ENCODE measurements at regions not wholly inside any gene's neighbourhood (a gene's known extent, or its start where the extent isn't known, plus 50 kb on each side); places are given as distances from the start of the nearest gene placed in this dataset.
"Not testable (repeated sequence)": the region's sequence is repeated elsewhere in the genome, so short reads cannot be mapped to it uniquely, and the experiment has no call there.

DNA sequence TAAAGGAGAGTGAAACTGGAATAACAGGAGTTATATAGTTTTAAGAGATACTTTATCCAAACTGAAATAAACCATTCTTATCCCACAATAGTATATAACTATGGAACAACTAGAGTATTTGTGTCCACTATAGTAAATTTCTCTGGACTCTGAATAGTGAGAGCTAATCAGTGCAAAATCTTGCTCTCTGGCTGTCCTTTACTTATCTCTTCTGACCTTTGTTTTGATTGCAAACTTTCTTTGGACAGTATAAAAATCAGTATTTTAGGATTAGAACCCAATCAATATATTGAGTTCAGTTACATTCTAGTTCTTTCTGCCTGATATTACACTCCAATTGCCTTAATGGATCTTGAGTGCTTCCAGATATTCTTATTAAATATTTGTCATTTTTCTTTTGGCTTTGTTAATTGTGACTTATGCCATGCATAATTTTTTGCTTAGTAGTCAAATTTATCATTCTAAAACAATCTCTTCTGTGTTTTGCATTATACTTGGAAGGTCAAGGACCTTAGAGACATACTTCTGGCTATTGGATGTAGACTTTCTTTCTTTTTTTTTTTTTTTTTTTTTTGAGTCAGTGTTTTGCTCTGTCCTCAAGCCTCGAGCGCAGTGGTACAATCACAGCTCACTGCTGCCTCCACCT, 89.9 kb upstream of the AMN1 start:
- no peak for DNase-seq

DNA sequence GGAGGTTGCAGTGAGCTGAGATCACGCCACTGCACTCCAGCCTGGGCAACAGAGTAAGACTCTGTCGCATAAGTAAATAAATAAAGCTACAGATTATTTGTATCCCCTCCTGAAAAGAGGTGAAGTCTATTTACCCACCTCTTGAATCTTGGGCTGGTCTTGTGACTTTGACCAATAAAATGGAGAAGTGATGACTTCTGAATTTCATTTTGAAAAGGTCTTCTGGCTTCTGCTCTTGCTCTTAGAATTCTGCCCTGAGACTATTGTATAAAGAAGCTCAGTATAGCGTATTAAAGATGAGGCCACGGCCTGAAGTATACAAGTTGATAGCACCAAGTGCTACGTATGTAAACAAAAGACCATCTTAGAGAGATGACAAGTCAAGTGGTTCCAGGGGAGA, 88.3 kb upstream of the AMN1 start:
- no peak for DNase-seq

DNA sequence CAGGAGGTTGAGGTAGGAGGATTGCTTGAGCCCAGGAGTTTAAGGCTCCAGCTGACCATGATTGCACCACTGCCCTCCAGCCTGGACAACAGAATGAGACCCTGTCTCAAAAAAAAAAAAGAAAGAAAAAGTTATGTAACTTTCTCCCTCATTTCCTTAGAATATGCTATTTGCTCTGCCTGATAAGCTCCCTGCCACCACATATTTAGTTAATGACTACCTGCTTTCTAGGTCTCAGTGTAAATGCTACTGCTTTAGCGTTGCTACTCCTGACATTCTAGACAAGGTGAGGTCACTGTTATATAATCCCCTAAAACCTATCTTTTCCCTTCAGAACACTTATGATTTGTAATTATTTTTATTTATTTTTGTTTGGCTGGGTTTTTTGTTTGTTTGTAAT, 86.3 kb upstream of the AMN1 start:
- DNase-seq: no peak

DNA sequence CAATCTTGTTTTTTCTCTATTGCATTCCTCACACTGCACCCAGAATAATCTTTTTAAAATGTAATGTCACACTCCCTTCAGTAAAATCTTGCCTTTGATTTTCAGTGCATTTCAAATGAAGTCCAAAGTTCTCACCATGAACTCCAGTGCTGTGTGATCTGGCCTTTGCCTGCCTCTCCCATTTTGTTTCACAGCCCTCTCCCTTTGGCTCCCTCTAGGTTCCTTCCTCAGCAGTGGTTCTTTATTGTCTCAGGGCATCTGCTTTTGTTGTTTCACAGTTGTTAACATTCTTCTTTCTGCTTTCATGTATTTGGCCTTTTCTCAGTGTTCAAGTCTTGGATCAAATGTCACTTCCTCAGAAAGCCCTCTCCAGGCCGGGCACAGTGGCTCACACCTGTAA, 84.5 kb upstream of the AMN1 start:
- DNase-seq: no peak

DNA sequence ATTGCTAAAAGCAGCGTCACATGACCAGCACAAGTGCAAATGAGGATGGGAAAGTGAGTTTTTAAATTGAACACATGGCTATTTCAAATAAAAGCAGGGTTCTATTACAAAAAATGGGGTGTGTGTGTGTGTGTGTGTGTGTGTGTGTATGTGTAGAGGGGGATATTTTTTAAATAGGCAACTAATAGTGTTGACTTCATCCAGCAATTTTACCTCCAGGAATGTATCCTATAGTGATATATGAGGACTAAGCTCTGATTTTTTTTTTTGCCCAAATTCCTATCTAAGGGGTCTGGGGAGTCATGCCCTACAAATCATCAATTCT, 78.9 kb upstream of the AMN1 start:
- DNase-seq: no peak

DNA sequence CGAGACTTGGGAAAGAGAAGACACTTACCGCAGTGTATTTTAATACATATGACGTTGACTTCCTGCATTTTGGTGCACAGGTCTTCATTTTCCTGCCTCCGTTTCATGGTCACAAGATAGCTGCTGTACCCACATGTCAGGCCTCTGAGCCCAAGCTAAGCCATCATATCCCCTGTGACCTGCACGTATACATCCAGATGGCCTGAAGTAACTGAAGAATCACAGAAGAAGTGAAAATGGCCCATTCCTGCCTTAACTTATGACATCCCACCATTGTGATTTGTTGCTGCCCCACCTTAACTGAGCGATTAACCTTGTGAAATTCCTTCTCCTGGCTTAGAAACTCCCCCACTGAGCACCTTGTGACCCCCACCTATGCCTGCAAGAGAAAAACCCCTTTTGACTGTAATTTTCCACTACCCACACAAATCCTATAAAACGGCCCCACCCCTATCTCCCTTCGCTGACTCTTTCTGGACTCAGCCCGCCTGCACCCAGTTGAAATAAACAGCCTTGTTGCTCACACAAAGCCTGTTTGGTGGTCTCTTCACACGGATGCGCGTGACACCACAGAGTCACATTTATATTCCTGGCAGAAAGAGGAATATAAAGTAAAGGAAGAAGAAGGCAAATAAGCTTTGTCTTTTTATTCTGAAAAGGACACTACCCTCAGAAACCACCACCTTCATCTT, 78.4 kb upstream of the AMN1 start:
- not testable (repeated sequence) for DNase-seq

DNA sequence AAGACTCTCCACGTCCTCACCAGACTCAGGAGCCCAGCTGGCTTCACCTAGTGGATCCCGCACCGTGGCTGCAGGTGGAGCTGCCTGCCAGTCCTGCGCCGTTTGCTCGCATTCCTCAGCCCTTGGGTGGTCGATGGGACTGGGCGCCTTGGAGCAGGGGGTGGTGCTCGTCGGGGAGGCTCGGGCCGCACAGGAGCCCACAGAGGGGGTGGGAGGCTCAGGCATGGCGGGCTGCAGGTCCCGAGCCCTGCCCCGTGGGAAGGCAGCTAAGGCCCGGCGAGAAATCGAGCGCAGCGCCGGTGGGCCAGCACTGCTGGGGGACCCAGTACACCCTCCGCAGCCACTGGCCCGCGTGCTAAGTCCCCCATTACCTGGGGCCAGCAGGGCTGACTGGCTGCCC, 76.9 kb upstream of the AMN1 start:
- DNase-seq: not testable (repeated sequence)

DNA sequence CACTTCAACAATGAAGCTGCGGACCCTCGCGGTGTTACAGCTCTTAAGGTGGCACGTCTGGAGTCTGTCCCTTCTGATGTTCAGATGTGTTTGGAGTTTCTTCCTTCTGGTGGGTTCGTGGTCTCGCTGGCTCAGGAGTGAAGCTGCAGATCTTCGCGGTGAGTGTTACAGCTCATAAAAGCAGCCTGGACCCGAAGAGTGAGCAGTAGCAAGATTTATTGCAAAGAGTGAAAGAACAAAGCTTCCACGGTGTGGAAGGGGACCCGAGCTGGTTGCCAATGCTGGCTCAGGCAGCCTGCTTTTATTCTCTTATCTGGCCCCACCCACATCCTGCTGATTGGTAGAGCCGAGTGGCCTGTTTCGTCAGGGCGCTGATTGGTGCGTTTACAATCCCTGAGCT, 75.9 kb upstream of the AMN1 start:
- DNase-seq: not testable (repeated sequence)

DNA sequence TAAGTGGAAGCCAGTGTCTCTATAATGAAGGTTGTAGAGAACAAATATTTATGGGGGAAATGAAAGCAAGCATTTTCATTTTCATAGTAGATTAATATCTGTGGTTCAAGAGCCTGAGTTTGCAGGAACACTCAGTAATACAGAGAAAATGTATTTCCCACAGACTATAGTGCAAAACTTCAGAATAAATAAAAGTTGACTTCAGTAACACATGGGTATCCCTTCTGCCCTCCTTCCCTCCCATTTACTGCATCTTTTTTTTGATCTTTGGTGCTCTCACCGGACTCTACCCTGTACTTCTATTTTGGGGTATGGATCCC, 75.3 kb upstream of the AMN1 start:
- DNase-seq: no peak

DNA sequence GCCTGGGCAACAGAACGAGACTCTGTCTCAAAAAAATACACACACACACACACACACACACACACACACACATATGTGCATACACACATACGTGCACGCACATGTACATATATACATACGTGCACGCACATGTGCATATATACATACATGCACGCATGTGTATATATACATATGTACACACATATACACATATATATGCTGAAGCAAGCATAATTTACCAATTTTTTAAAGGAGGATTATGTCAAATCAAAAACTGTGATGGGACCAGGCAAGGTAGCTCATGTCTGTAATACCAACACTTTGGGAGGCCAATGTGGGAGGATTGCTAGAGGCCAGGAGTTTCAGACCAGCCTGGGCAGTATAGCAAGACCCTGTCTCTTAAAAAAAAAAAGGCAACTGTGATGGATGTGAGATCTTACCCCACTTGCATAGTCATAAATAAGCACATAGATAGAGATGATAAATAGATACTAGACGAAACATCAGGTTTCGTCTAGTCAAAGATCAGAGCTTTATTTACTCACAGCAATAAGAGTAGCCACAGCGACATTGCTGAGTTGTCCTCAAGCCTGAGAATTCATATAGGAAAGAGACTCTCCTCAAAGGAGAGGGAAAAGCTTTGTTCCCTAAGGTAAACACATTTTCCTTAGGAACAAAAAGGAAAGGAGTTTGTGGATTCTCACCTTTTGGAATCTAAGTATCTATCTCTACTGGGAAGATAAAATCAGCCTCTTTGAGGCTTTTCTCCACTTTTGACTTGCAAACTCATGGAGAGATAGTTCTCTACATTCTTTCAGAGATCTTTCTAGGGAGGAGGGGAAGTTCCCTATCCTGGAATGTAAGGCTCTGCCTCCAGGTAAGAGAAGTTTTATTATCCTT, 74.7 kb upstream of the AMN1 start:
- DNase-seq: no peak

DNA sequence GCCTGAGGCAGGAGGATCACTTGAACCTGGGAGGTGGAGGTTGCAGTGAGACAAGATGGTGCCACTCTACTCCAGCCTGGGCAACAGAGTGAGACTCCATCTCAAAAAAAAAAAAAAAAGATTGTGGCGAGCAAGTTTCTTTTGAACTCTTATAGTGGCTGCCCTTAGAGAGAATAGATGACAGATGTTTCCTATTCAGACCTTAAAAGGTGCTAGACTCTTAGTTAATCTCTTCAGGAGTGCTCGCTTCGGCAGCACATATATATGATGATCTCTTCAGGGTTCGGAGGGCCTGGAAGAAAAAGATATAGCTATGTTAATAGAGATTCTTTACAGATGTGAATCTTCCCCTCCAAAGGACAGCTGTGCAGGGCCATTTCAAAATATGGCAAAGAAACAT, 73.1 kb upstream of the AMN1 start:
- DNase-seq: no peak

DNA sequence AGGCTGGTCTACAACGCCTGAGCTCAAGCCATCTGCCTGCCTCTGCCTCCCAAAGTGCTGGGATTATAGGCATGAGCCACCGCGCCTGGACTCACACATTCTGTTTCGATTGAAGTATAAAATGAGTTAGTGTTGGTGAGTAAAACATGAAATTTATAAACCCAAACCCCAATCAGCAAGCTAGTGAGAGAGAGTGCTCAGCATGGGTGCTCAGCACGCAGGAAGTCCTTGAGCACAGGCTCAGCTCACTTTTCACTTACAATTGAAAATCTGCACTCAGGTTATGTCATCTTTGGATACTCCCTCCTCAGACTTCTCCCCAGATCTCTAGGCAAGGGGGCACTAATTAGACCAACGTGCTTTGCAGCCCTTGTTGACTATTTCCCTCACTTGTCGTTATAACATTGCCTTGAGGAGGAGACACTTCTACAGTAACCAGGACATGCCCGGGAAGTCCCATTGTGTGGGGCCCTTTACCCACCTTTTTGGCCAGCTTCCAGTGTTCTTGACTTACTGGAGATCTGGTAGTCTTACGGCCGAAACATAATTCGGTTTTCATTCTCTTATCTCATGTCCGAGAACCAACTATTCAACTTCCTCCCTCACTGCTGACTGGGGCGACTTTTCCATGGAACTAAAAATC, 68.5 kb upstream of the AMN1 start:
- no peak for DNase-seq

DNA sequence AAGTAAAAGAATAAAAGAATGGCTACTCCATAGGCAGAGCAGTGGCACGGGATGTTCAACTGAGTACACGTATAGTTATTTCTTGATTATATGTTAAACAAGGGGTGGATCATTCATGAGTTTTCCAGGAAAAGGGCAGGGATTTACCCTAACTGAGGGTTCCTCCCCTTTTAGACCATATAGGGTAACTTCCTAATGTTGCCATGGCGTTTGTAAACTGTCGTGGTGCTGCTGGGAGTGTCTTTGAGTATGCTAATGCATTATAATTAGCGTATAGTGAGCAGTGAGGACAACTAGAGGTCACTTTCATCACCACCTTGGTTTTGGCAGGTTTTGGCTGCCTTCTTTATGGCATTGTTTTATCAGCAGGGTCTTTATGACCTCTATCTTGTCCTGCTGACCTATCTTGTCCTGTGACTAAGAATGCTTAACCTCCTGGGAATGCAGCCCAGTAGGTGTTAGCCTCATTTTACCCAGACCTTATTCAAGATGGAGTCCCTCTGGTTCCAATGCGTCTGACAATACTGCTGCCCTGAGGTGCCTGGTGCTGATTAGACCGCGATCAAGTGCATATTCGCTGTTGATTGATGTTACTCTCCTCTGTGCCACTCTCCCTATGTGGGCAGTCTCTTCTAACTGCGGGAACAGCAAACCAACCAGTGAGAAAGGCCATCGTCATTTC, 67.6 kb upstream of the AMN1 start:
- DNase-seq: no peak

DNA sequence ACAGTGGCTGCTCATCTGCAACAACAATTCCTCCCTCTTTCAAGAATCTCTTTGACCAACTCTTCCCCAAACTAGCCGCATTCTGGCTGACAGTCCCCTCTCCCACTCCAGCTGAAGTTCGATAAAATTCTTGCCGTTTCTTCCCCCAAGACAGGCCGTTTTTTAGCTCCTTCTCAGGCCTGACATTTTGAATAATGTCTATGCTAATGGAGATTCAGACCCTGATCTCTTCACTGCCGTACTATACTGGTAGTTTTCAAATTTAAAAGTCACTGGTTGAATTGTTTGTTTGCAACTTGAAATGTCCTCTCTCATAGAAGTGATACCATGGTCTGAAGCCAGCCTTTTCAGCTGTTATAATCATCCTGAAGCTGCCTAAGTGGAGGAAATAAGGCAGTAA, 65.9 kb upstream of the AMN1 start:
- no peak for DNase-seq

DNA sequence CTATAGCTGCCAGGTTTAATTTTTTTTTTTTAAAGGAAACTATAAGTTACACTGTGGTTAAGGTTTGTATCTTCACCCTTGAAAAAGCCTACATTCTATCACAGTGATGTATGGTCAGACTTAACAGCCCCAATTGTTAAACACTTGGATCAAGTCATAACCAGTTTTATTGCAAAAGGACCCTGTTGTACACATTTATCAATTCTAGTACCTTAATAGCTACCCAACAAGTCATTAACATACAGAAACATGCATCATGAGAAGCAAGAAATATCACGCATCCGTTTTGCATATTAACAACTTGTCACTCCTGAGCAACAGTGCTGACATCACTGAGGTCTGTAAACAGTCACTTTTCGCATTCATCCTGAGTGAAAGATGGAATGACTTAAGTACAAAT, 62.4 kb upstream of the AMN1 start:
- not testable (repeated sequence) for DNase-seq

DNA sequence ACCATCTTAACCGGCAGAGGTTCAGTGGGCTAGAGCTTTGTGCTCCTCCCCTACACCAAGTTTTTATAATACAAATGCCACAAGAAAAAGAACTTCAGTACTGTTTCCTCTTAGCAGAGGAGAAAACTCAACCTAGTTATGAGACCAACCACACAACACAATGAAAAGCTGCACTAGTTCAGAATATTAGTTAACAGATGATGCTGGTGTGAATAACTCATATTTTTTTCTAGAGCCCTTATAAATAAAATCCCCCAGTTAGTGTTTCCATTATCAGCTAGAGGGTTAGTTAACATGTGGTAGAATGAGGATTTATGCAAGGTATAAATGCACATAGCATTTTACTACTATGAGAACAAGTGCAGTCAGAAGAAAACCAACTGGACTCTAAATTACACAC, 61.9 kb upstream of the AMN1 start:
- no peak for DNase-seq

DNA sequence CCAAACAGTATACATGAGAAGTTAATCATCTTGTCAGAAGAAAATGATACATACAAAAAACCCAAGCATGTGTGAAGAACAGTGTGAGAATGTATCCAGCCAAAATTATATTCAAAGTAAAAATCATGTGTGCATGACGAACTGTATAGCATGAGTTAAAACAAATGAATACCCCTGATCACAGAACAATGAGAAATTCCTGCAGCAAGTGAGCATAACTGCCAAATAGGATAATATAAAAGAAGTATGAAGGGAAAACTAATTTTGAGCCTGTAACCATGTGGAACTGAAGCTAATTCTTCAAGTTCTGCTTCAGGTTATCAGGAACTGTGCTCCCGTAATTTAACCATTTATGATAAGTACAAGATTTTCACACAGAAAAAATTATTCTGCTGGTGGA, 56.5 kb upstream of the AMN1 start:
- DNase-seq: no peak

DNA sequence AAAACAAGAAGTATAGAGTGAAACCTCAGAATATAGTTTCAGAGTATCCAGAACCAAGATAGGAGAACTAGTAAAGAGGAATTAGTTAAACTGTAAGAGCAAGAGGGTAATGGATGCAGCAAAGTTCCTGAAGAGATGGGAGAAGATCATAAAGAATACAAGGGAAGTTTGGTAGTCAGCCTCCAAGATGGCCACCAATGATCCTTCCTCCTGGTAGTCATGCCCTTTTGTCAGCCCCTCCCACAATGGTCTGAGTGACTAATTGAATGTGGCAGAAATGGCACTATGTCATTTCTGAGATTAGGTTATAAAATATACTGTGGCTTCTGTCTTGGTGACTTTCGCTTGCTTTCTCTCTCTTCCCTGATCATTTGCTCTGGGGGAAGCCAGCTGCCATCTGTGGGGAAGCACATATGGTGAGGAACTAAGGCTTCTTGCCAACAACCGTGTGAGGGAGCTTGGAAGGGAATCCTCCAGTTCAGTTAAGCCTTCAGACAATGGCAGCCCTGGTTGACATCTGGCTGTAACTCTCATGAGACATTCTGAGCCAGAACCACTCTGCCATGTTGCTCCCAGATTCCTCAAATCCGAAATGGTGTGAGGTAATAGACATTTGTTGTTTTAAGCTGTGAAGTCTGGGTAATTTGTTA, 55.3 kb upstream of the AMN1 start:
- DNase-seq: no peak

DNA sequence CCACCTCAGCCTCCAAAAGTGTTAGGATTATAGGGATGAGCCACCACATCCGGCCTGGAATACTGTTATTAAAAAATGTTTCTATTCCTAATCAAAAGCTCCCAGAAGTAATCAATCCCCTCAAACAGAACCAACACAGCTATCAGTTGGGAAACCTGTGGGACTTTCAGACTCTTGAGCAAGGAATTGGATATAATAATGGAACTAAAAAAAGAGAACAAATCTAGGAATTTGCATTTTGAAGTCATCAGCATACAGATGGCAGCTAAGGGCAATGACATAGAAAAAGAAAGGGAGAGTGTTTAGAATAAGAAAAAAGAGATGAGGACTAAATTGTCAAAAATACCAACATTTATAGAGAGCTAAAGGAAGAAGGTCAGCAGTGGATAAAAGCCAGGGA, 54.7 kb upstream of the AMN1 start:
- no peak for DNase-seq

DNA sequence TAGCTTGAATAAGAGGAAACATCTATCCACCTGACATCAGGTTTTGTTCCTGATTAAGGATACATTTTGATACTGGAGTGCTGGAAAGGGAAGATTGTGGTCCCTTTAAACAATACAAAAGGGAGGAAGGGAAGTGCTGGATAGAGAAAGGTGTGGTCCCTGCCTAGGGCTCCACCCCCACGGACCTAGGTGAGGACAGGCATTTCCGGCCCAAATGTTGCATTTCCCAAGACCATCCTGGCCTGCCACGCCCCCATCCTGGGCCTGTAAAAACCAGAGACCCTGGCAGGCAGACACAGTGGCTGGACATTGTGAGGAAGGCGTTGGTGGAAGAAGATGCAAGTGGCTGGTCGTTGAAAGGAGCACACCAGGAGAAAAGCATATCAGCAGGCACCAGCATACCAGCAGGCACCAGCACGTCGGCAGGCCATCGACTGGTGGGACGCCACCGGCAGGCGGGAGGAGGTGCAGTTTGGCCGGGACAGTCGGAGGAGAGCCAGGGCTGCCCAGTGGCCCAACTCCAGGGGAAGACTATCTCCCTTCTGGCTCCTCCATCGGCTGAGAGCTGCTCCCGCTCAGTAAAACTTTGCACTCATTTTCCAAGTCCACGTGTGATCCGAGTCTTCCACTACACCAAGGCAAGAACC, 53.2 kb upstream of the AMN1 start:
- DNase-seq: no peak

DNA sequence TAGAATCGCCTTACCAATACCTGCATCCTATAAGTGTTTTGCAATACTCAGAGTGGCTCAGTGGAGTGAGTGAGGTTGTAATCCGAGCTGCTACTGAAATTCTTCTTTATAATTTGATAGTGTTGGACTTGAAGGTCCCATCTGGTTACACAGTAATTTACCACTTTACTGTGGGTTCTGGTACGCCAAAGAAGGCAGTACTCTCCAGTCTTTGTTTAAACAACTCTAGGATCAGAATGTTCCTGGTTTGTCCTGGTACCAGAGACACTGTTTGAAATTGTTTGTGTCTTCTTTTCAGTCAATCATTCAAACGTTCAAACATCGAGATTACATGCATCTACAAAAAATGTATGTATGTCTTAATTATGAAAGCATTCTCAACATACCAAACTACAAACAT, 51.3 kb upstream of the AMN1 start:
- DNase-seq: no peak

DNA sequence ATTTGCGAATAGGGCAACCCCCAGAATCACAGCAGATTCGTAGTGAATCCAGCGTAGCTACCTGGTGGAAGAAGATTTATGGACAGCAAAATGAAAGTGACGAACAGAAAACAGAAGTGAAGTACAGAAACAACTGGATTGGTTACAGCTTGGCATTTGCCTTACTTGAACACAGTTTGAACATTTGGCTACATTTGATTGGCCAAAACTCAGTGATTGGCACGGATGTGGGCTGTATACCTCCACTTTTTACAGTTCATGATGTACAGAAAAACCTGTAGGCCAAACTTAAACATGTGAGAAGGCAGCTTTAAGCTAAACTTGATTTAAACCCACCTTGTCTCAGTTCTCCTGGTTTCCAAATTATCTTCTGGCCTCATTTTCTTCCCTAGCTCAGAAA, 49.9 kb upstream of the AMN1 start:
- DNase-seq: no peak
